ENCODE measurements at regions not wholly inside any gene's neighbourhood (a gene's known extent, or its start where the extent isn't known, plus 50 kb on each side); places are given as distances from the start of the nearest gene placed in this dataset.

DNA sequence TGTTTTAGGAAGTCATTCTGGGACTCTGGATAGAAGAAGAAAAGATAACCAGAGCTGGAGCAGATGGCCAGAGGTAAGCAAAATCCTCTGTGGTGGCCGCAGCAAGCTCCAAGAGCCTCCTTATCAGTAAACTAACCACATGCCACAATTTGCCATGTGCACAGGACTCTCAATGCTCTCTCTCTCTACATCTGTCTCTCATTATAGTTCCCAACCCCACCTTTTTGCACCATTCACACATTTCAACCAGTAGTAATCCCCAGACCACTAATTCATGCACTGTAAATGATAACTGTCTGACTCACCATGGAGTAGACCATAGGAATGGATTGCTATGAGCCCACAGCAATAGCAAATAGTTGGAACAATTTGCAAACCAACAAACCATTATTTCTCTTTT, 526.1 kb downstream of the TLR4 start:
- Histone ChIP-seq H3K9ac (ENCODE audit: low read length) (no peak overlapping the region), H3K4me1 (ENCODE audit: control insufficient read depth, insufficient read depth, low read length) (no peaks in the 10 kb centered on the region), H3K4me3 (ENCODE audit: low read length) (no peak overlapping the region), H3K9me3 (ENCODE audit: control insufficient read depth, low read length) (no peaks in the 10 kb centered on the region), H3K36me3 (ENCODE audit: control insufficient read depth, insufficient read depth, low read length) (no peaks in the 10 kb centered on the region), H3K27me3 (ENCODE audit: control insufficient read depth, insufficient read depth, low read length) (no peaks in the 10 kb centered on the region)

DNA sequence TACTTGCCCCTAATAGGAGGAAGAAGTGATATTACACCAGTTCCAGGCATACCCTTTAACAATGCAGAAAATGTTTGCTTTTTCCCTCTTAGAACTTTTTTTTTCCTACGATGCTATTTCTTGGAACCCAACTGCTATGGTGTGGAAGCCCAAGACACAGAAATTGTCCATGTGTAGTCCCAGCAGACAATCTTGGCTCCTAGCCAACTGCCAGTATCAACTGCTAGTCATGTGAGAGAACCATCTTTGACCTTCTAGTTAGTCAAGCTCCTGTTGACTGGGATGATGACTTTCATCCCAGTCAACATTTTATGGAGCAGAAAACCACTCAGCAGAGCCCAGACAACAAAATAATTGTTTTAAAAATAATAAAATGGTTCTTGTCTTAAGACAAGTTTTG, 532.4 kb downstream of the TLR4 start:
- Histone ChIP-seq H3K36me3 (ENCODE audit: control insufficient read depth, insufficient read depth, low read length) (no peaks in the 10 kb centered on the region), H3K9ac (ENCODE audit: low read length) (no peak overlapping the region), H3K4me3 (ENCODE audit: low read length) (no peak overlapping the region), H3K27me3 (ENCODE audit: control insufficient read depth, insufficient read depth, low read length) (no peaks in the 10 kb centered on the region), H3K9me3 (ENCODE audit: control insufficient read depth, low read length) (no peaks in the 10 kb centered on the region), H3K4me1 (ENCODE audit: control insufficient read depth, insufficient read depth, low read length) (no peaks in the 10 kb centered on the region)

DNA sequence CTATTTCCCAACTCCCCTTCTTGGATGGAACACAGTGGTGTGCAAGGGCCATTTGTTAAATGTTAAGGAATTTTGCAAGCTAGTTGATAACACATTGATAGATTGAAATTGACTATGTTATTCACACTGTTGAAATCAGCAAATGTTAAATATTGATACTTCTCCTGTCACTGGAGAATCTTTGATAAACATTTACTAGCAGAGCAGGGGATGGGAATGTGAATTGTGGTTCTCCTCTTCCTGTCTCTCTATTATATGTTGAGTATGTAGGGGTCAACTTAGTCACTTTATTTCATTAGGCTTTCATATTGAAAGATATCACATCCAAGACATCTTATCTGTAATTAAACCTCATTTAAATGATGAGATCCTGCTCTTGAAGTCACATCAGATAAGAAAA, 533.9 kb downstream of the TLR4 start:
- Histone ChIP-seq H3K9ac (ENCODE audit: low read length) (no peak overlapping the region), H3K4me1 (ENCODE audit: control insufficient read depth, insufficient read depth, low read length) (no peaks in the 10 kb centered on the region), H3K27me3 (ENCODE audit: control insufficient read depth, insufficient read depth, low read length) (no peaks in the 10 kb centered on the region), H3K4me3 (ENCODE audit: low read length) (no peak overlapping the region), H3K9me3 (ENCODE audit: control insufficient read depth, low read length) (no peaks in the 10 kb centered on the region), H3K36me3 (ENCODE audit: control insufficient read depth, insufficient read depth, low read length) (no peaks in the 10 kb centered on the region)

DNA sequence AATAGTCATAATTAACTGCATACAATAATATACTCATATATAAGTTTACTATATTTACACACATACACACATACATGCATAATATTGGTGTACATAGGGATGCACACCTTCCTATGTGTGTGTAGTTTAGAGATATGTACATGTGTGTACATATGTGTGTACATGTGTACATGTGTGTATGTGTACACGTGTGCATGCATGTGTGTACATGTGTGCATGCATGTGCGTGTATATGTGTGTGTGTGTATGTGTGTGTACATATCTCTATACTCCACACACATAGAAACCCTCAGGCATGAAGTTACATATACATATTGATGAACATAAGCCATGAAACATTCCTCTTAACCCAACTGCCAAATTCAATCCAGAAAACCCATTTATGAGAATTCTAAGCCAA, 547.8 kb downstream of the TLR4 start:
- H3K36me3 ChIP-seq (ENCODE audit: control insufficient read depth, insufficient read depth, low read length), result no peaks in the 10 kb centered on the region
- no peak overlapping the region for H3K4me3 ChIP-seq (ENCODE audit: low read length)
- no peaks in the 10 kb centered on the region for H3K4me1 ChIP-seq (ENCODE audit: control insufficient read depth, insufficient read depth, low read length)
- H3K9me3 ChIP-seq (ENCODE audit: control insufficient read depth, low read length), result no peaks in the 10 kb centered on the region
- H3K27me3 ChIP-seq (ENCODE audit: control insufficient read depth, insufficient read depth, low read length), result no peaks in the 10 kb centered on the region
- no peak overlapping the region for H3K9ac ChIP-seq (ENCODE audit: low read length)

DNA sequence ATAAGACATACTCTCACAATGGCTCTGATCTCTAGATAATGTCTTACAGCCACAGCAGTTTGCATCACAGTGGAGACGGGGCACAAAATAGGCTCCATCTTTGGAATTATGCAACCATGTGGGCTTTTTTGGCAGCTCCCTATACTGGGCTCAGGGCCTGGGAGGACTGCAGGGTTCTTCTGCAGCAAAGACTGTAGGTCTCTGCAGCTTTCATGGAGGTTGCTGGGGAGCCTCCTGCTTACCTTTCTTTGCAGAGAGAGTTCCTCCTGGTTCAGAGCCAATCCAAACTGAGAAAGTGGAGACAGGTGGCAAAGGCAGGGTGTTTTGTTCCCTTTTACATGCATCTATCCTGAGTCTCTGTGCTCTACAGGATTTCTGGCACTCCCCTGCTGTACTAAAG, 558.0 kb downstream of the TLR4 start:
- H3K9me3 ChIP-seq (ENCODE audit: control insufficient read depth, low read length), result no peaks in the 10 kb centered on the region
- H3K9ac ChIP-seq (ENCODE audit: low read length), result no peak overlapping the region
- H3K4me1 ChIP-seq (ENCODE audit: control insufficient read depth, insufficient read depth, low read length), result no peaks in the 10 kb centered on the region

DNA sequence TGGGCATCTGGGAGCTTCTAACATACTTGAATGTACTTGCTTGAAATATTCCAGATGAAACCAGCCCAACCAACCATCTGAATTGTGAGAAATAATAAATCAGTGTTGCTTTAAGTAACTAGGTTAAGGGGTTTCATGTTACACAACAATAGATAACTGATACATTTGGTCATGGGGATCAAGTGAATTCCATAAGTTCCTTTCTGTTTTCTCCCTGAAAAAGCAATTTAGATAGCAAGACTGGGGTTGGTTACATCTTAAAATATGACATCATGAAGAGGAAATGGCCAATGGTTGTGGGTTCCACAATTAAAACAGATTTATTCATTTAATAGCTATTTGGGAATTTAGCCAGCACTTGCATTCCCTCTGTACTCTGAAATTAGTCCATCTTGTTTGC, 559.7 kb downstream of the TLR4 start:
- Histone ChIP-seq H3K4me1 (ENCODE audit: control insufficient read depth, insufficient read depth, low read length) (no peaks in the 10 kb centered on the region), H3K9ac (ENCODE audit: low read length) (no peak overlapping the region), H3K4me3 (ENCODE audit: low read length) (no peak overlapping the region), H3K27me3 (ENCODE audit: control insufficient read depth, insufficient read depth, low read length) (no peaks in the 10 kb centered on the region), H3K36me3 (ENCODE audit: control insufficient read depth, insufficient read depth, low read length) (no peaks in the 10 kb centered on the region), H3K9me3 (ENCODE audit: control insufficient read depth, low read length) (no peaks in the 10 kb centered on the region)

More for the DNA sequence above, 558.0 kb downstream of the TLR4 start:
- Histone ChIP-seq H3K27me3 (ENCODE audit: control insufficient read depth, insufficient read depth, low read length) (no peaks in the 10 kb centered on the region), H3K4me3 (ENCODE audit: low read length) (no peak overlapping the region), H3K36me3 (ENCODE audit: control insufficient read depth, insufficient read depth, low read length) (no peaks in the 10 kb centered on the region)

DNA sequence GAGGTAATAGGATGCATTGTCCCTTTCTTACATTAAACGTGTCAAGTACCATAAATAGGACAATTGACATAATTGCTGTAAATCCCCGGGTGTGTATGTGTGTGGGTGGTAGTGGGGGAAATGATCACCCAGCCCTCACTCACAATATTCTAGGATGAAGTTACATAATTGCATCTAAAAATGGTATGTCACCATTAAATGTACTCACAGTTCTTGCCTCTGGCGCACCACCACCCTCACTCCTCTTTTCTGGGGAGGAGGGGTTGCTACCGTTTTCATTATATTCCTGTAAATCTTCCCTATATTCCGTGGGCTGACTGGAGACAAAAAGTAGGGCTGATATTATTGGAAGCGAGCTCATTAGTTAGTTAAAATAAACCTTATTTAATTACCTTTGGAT, 563.8 kb downstream of the TLR4 start:
- no peaks in the 10 kb centered on the region for H3K4me1 ChIP-seq (ENCODE audit: control insufficient read depth, insufficient read depth, low read length)
- no peaks in the 10 kb centered on the region for H3K27me3 ChIP-seq (ENCODE audit: control insufficient read depth, insufficient read depth, low read length)
- no peak overlapping the region for H3K9ac ChIP-seq (ENCODE audit: low read length)
- no peaks in the 10 kb centered on the region for H3K9me3 ChIP-seq (ENCODE audit: control insufficient read depth, low read length)
- H3K36me3 ChIP-seq (ENCODE audit: control insufficient read depth, insufficient read depth, low read length), result no peaks in the 10 kb centered on the region
- no peak overlapping the region for H3K4me3 ChIP-seq (ENCODE audit: low read length)

DNA sequence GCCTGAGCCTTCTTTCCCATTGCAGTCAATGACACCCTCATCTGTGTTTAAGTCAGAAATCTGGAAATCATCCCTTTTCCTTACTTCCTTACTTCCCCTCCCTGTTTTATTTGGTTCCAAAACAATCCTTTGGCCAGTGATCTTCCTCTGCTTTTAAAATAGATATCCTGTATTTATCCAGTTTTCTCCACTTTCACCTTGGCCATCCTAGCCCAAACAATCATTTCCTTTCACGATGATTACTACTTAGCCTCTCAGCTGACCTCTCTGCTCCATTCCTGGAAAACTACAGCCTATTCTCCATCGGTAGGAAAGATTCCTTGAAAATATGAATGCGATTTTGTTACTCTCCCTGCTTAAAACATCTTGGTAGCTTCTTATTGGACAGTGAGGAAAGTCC, 565.4 kb downstream of the TLR4 start:
- Histone ChIP-seq H3K4me1 (ENCODE audit: control insufficient read depth, insufficient read depth, low read length) (no peaks in the 10 kb centered on the region), H3K9me3 (ENCODE audit: control insufficient read depth, low read length) (no peaks in the 10 kb centered on the region), H3K9ac (ENCODE audit: low read length) (no peak overlapping the region)

DNA sequence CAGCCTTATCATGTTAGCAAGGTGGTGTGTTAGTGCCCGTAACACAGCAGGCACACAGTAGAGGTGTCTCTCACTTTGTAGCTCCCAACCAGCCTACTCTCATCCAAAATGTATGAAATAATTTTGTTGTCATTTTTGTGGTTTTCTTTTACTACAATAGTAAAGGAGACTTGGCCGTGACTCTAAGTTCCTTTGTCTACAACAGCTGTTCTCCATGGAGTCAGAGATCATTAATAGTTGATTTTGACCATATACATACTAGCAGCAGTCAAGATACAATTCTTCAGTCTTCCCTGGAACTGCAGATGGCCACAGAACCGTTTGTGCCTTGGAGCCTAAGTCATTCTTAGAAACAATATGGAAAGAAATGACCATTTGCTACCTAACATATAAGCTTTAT, 567.1 kb downstream of the TLR4 start:
- H3K27me3 ChIP-seq (ENCODE audit: control insufficient read depth, insufficient read depth, low read length), result no peaks in the 10 kb centered on the region
- no peaks in the 10 kb centered on the region for H3K36me3 ChIP-seq (ENCODE audit: control insufficient read depth, insufficient read depth, low read length)
- H3K9me3 ChIP-seq (ENCODE audit: control insufficient read depth, low read length), result no peaks in the 10 kb centered on the region
- H3K9ac ChIP-seq (ENCODE audit: low read length), result no peak overlapping the region
- H3K4me1 ChIP-seq (ENCODE audit: control insufficient read depth, insufficient read depth, low read length), result no peaks in the 10 kb centered on the region
- no peak overlapping the region for H3K4me3 ChIP-seq (ENCODE audit: low read length)

More for the DNA sequence above, 565.4 kb downstream of the TLR4 start:
- no peak overlapping the region for H3K4me3 ChIP-seq (ENCODE audit: low read length)
- H3K27me3 ChIP-seq (ENCODE audit: control insufficient read depth, insufficient read depth, low read length), result no peaks in the 10 kb centered on the region
- no peaks in the 10 kb centered on the region for H3K36me3 ChIP-seq (ENCODE audit: control insufficient read depth, insufficient read depth, low read length)

DNA sequence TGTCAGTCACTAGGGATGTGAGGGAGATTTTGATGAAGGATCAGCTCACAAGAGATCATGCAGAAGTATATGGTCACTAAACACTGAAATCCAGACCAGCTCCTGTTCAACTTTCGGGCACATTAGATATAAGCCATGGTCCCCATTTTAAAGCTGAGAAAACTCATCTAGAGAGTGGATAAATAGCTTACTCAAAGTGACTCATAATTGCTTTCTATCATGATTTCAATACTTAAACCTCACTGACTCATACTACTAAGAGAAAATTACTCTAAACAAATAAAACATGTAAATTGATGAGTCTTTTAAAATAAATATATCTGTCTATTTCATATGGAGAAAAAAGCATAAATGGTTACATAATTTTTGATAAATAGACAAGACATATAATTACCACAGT, 567.7 kb downstream of the TLR4 start:
- Histone ChIP-seq H3K4me3 (ENCODE audit: low read length) (no peak overlapping the region), H3K27me3 (ENCODE audit: control insufficient read depth, insufficient read depth, low read length) (no peaks in the 10 kb centered on the region), H3K9me3 (ENCODE audit: control insufficient read depth, low read length) (no peaks in the 10 kb centered on the region), H3K9ac (ENCODE audit: low read length) (no peak overlapping the region), H3K4me1 (ENCODE audit: control insufficient read depth, insufficient read depth, low read length) (no peaks in the 10 kb centered on the region), H3K36me3 (ENCODE audit: control insufficient read depth, insufficient read depth, low read length) (no peaks in the 10 kb centered on the region)

DNA sequence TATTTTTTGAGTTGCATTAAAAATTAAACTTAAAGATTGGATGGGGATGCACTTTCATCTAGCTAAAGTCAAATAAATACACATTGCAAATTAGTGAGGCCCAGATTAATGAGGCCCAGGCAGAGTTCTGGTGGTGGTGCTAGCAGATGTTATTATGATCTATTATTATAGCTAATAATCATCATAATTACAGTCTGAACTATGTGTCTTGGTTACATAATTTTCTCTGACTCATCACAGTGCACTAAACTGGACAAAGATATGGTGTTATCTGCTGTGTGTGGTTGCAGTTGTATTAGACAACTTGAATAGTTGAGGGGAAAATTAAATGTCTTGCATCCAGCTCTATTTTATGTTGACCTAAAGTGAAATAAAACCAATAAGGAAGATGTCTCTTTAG, 568.8 kb downstream of the TLR4 start:
- Histone ChIP-seq H3K9me3 (ENCODE audit: control insufficient read depth, low read length) (no peaks in the 10 kb centered on the region), H3K36me3 (ENCODE audit: control insufficient read depth, insufficient read depth, low read length) (no peaks in the 10 kb centered on the region), H3K27me3 (ENCODE audit: control insufficient read depth, insufficient read depth, low read length) (no peaks in the 10 kb centered on the region), H3K4me3 (ENCODE audit: low read length) (no peak overlapping the region), H3K4me1 (ENCODE audit: control insufficient read depth, insufficient read depth, low read length) (no peaks in the 10 kb centered on the region), H3K9ac (ENCODE audit: low read length) (no peak overlapping the region)

DNA sequence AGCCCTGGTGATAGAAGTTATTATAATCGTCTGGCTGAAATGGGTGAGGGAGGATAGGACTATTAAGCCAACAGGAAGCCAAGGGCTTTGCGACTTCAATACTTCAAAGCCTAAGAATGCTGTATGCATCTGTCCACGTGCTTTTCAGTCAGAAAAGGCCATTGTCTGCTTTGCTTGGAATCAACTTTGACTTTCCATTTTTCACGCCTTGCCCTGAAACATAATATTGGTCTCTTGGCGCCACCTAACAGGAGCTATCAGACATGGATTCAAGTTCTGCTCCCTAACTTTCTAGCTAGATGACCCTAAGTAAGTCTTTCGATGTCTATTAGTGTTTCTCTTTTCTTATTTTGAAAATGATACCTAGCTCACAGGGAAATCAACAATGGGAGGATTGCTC, 572.6 kb downstream of the TLR4 start:
- Histone ChIP-seq H3K9ac (ENCODE audit: low read length) (no peak overlapping the region), H3K4me1 (ENCODE audit: control insufficient read depth, insufficient read depth, low read length) (no peaks in the 10 kb centered on the region), H3K4me3 (ENCODE audit: low read length) (no peak overlapping the region), H3K36me3 (ENCODE audit: control insufficient read depth, insufficient read depth, low read length) (no peaks in the 10 kb centered on the region), H3K9me3 (ENCODE audit: control insufficient read depth, low read length) (no peaks in the 10 kb centered on the region), H3K27me3 (ENCODE audit: control insufficient read depth, insufficient read depth, low read length) (no peaks in the 10 kb centered on the region)

DNA sequence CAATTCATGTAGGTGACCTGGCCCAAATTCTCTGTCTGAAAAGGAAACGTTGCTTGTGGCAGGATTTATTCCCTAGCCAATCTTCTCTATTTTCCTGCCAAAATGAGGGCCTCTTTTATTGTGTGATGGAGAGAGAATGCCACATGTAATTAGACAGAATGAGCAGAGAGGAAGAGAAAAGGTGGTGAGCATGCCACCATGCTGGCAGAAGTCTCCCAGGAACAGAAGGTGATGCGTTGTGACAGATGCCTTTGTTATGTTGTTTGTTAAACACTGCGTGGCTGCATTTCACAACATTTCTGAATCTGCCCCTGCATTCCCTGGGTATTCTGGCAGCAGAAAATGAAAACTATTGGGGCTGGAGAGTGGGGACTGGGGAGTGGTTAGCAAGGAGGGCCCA, 577.6 kb downstream of the TLR4 start:
- no peaks in the 10 kb centered on the region for H3K27me3 ChIP-seq (ENCODE audit: control insufficient read depth, insufficient read depth, low read length)
- no peak overlapping the region for H3K4me3 ChIP-seq (ENCODE audit: low read length)
- no peak overlapping the region for H3K9ac ChIP-seq (ENCODE audit: low read length)
- no peaks in the 10 kb centered on the region for H3K9me3 ChIP-seq (ENCODE audit: control insufficient read depth, low read length)
- no peaks in the 10 kb centered on the region for H3K36me3 ChIP-seq (ENCODE audit: control insufficient read depth, insufficient read depth, low read length)
- no peaks in the 10 kb centered on the region for H3K4me1 ChIP-seq (ENCODE audit: control insufficient read depth, insufficient read depth, low read length)

Data from mucosa of stomach (tissue), 1 donor.